ENCODE measurements at regions not wholly inside any gene's neighbourhood (a gene's known extent, or its start where the extent isn't known, plus 50 kb on each side); places are given as distances from the start of the nearest gene placed in this dataset.
A peak's percentile ranks its signal among the peaks of the same experiment; 100 is the strongest.

- Mint-ChIP-seq H3K4me3 (no peak overlapping the region), H3K9me3 (no peaks in the 10 kb centered on the region), H3K27me3 (ENCODE audit: insufficient read depth) (no peaks in the 10 kb centered on the region), H3K4me1 (ENCODE audit: low read depth) (peaks cover 49% of the 10 kb centered on the region), H3K36me3 (ENCODE audit: low read depth) (no peaks in the 10 kb centered on the region), H3K27ac (no peak overlapping the region)
- DNase-seq = no peak
- no peak for TF ChIP-seq CTCF (IDR thresholded peaks at IDR 0.05)
Measured at GRCh38 chr4:73676861-73677323, 56.7 kb upstream of the RASSF6 start.

GRCh38 chr4:73679836-73680235 lies 59.6 kb upstream of the RASSF6 start:
- H3K36me3 Mint-ChIP-seq (ENCODE audit: low read depth) = no peaks in the 10 kb centered on the region
- no peak overlapping the region for H3K4me3 Mint-ChIP-seq
- DNase-seq = peak; percentile 66
- TF ChIP-seq CTCF (IDR thresholded peaks at IDR 0.05) = no peak
- H3K27ac Mint-ChIP-seq = peak overlapping the region; percentile 20; the same call in 1 of the 2 replicates
- H3K4me1 Mint-ChIP-seq (ENCODE audit: low read depth) = peaks cover 72% of the 10 kb centered on the region
- no peaks in the 10 kb centered on the region for H3K9me3 Mint-ChIP-seq
- H3K27me3 Mint-ChIP-seq (ENCODE audit: insufficient read depth) = no peaks in the 10 kb centered on the region

- Mint-ChIP-seq H3K36me3 (ENCODE audit: low read depth) (peaks cover 8% of the 10 kb centered on the region; the same call in 1 of the 2 replicates), H3K4me1 (ENCODE audit: low read depth) (peaks cover 74% of the 10 kb centered on the region), H3K4me3 (no peak overlapping the region), H3K27me3 (ENCODE audit: insufficient read depth) (no peaks in the 10 kb centered on the region), H3K27ac (no peak overlapping the region), H3K9me3 (no peaks in the 10 kb centered on the region)
- TF ChIP-seq CTCF (IDR thresholded peaks at IDR 0.05) = no peak
- no peak for DNase-seq
Measured at GRCh38 chr4:73681776-73682175, 58.6 kb upstream of the CXCL8 start.

GRCh38 chr4:73682508-73682907 lies 57.9 kb upstream of the CXCL8 start:
- Mint-ChIP-seq H3K27ac (no peak overlapping the region), H3K4me1 (ENCODE audit: low read depth) (peaks cover 74% of the 10 kb centered on the region), H3K4me3 (no peak overlapping the region), H3K27me3 (ENCODE audit: insufficient read depth) (no peaks in the 10 kb centered on the region), H3K9me3 (no peaks in the 10 kb centered on the region), H3K36me3 (ENCODE audit: low read depth) (peaks cover 9% of the 10 kb centered on the region; the same call in 1 of the 2 replicates)
- TF ChIP-seq CTCF (IDR thresholded peaks at IDR 0.05) = no peak
- DNase-seq = no peak

GRCh38 chr4:73683033-73683432 lies 57.3 kb upstream of the CXCL8 start:
- no peak overlapping the region for H3K27ac Mint-ChIP-seq
- no peak for TF ChIP-seq CTCF (IDR thresholded peaks at IDR 0.05)

GRCh38 chr4:73683456-73683855 lies 56.9 kb upstream of the CXCL8 start:
- no peak for DNase-seq
- H3K27me3 Mint-ChIP-seq (ENCODE audit: insufficient read depth) = no peaks in the 10 kb centered on the region
- H3K4me3 Mint-ChIP-seq = no peak overlapping the region
- peaks cover 9% of the 10 kb centered on the region; the same call in 1 of the 2 replicates for H3K36me3 Mint-ChIP-seq (ENCODE audit: low read depth)
- H3K4me1 Mint-ChIP-seq (ENCODE audit: low read depth) = peaks cover 80% of the 10 kb centered on the region
- H3K27ac Mint-ChIP-seq = no peak overlapping the region
- H3K9me3 Mint-ChIP-seq = no peaks in the 10 kb centered on the region
- no peak for TF ChIP-seq CTCF (IDR thresholded peaks at IDR 0.05)

More at GRCh38 chr4:73683033-73683432, 57.3 kb upstream of the CXCL8 start:
- Mint-ChIP-seq H3K27me3 (ENCODE audit: insufficient read depth) (no peaks in the 10 kb centered on the region), H3K36me3 (ENCODE audit: low read depth) (peaks cover 9% of the 10 kb centered on the region; the same call in 1 of the 2 replicates), H3K4me3 (no peak overlapping the region), H3K4me1 (ENCODE audit: low read depth) (peaks cover 76% of the 10 kb centered on the region), H3K9me3 (no peaks in the 10 kb centered on the region)
- DNase-seq = no peak
